Common myeloid progenitor, CD34-positive (primary cell): ENCODE measurements at regions not wholly inside any gene's neighbourhood (a gene's known extent, or its start where the extent isn't known, plus 50 kb on each side); places are given as distances from the start of the nearest gene placed in this dataset.

Experiments
- CTCF ChIA-PET: fragments of 350-600 bp; sonication (Branson Sonifier 250); formaldehyde crosslinking; loops from one replicate; lab custom pipeline; 2021; ENCODE audit warnings: antibody characterized with exemption; lab: Charles Lee
- POLR2A ChIA-PET: fragments of 350-600 bp; sonication (Branson Sonifier 250); formaldehyde crosslinking; loops from one replicate; lab custom pipeline; 2021; ENCODE audit warnings: antibody characterized with exemption; lab: Charles Lee
- DNase-seq, 3 donors: peaks; one replicate each; pipeline versions ENCODE4 v3.0.0 to v3.0.0-alpha.2; 2013
- H3K27ac ChIP-seq, 2 experiments: 1 replicate in 1 of 2; 2 replicates in 1 of 2; pipeline ENCODE4 v1.7.0; 2013; ENCODE audit warnings: inconsistent platforms in 2 of 2, low read length in 2 of 2, mild to moderate bottlenecking in 2 of 2, low read depth in 1 of 2, moderate library complexity in 1 of 2; ENCODE audit not compliant: severe bottlenecking in 2 of 2, insufficient read depth in 1 of 2, poor library complexity in 1 of 2
- H3K27me3 ChIP-seq, 5 experiments: replicated peaks in 2 of 5; 1 replicate in 3 of 5; 2 replicates in 2 of 5; pipeline versions ENCODE4 v1.6.1 to v1.7.0; 2013; ENCODE audit warnings: low read length in 4 of 5, mild to moderate bottlenecking in 2 of 5, moderate library complexity in 2 of 5, inconsistent platforms in 1 of 5; ENCODE audit not compliant: insufficient read depth in 5 of 5, control insufficient read depth in 4 of 5
- H3K36me3 ChIP-seq, 4 experiments: 1 replicate in 2 of 4; 2 replicates in 2 of 4; pipeline versions ENCODE4 v1.6.1 to v1.7.0; 2013; ENCODE audit warnings: low read length in 3 of 4, control low read depth in 1 of 4, mild to moderate bottlenecking in 1 of 4; ENCODE audit not compliant: control insufficient read depth in 4 of 4, insufficient read depth in 4 of 4
- H3K4me1 ChIP-seq, 4 experiments: 1 replicate in 3 of 4; 2 replicates in 1 of 4; pipeline versions ENCODE4 v1.6.1 to v1.7.1; 2013; ENCODE audit warnings: low read length in 3 of 4, mild to moderate bottlenecking in 3 of 4, control low read depth in 1 of 4, inconsistent platforms in 1 of 4, moderate library complexity in 1 of 4; ENCODE audit not compliant: control insufficient read depth in 4 of 4, insufficient read depth in 4 of 4; ENCODE audit errors: control extremely low read depth in 1 of 4
- H3K4me3 ChIP-seq, 7 experiments: 1 replicate in 4 of 7; 2 replicates in 3 of 7; pipeline versions ENCODE4 v1.5.1 to v1.7.0; 2013; ENCODE audit warnings: mild to moderate bottlenecking in 7 of 7, low read length in 6 of 7, moderate library complexity in 6 of 7, inconsistent platforms in 2 of 7, low read depth in 2 of 7, control low read depth in 1 of 7; ENCODE audit not compliant: insufficient read depth in 4 of 7, control insufficient read depth in 1 of 7; ENCODE audit errors: extremely low read depth in 1 of 7
- H3K9me3 ChIP-seq, 5 experiments: 1 replicate in 4 of 5; 2 replicates in 1 of 5; pipeline versions ENCODE4 v1.6.1 to v1.7.1; 2013; ENCODE audit warnings: low read length in 4 of 5, mild to moderate bottlenecking in 2 of 5, inconsistent platforms in 1 of 5, low read depth in 1 of 5, moderate library complexity in 1 of 5; ENCODE audit not compliant: control insufficient read depth in 4 of 5, insufficient read depth in 2 of 5; ENCODE audit errors: control extremely low read depth in 1 of 5
- WGBS: methylation state at CpG from one replicate; pipeline ENCODE4 v1.1.5; 2013; ENCODE audit not compliant: insufficient coverage; 5-methylcytosine and 5-hydroxymethylcytosine counted together

- Histone ChIP-seq H3K27me3 (peaks cover 0 to 6% (median 0%) of the 10 kb centered on the region in 5 experiments), H3K4me1 (no peaks in the 10 kb centered on the region), H3K9me3 (peaks cover 0 to 2% (median 0%) of the 10 kb centered on the region in 5 experiments), H3K36me3 (no peaks in the 10 kb centered on the region), H3K27ac (no peak overlapping the region), H3K4me3 (no peak overlapping the region)
- CTCF ChIA-PET = interaction anchor here (0.7 to 1.1 kb wide), 2 partner anchors 8 to 9 kb away, joined by 3 read pairs; no protein-coding TSS in a partner anchor
- DNase-seq = no peak
- WGBS = no CpG with 5 or more reads among the region's 2 CpGs
- POLR2A ChIA-PET = no interaction called here
These were observed 119.5 kb downstream of the RPL22L1 start for GRCh38 chr3:170750478-170750830.

GRCh38 chr3:170749765-170750477 lies 120.1 kb downstream of the RPL22L1 start:
- H3K27ac ChIP-seq = no peak overlapping the region
- no peak overlapping the region for H3K4me3 ChIP-seq
- POLR2A ChIA-PET = no interaction called here
- peaks cover 0 to 6% (median 0%) of the 10 kb centered on the region in 5 experiments for H3K27me3 ChIP-seq
- CTCF ChIA-PET = interaction anchor here (0.7 kb wide), 1 partner anchor 10 kb away, joined by 3 read pairs; no protein-coding TSS in a partner anchor
- no peaks in the 10 kb centered on the region for H3K36me3 ChIP-seq
- peaks cover 0 to 2% (median 0%) of the 10 kb centered on the region in 5 experiments for H3K9me3 ChIP-seq
- no peaks in the 10 kb centered on the region for H3K4me1 ChIP-seq
- DNase-seq = no peak

- H3K27ac ChIP-seq = no peak overlapping the region
- 100% methylated on average over 1 of the region's 1 CpG for WGBS
- no peaks in the 10 kb centered on the region for H3K4me1 ChIP-seq
- ChIA-PET POLR2A (no interaction called here), CTCF (no interaction called here)
- H3K4me3 ChIP-seq = no peak overlapping the region
- DNase-seq = no peak
- H3K36me3 ChIP-seq = no peaks in the 10 kb centered on the region
- peaks cover 0 to 2% (median 0%) of the 10 kb centered on the region in 5 experiments for H3K9me3 ChIP-seq
- peaks cover 0 to 6% (median 0%) of the 10 kb centered on the region in 5 experiments for H3K27me3 ChIP-seq
These were observed 120.8 kb downstream of the RPL22L1 start for GRCh38 chr3:170749185-170749584.

- H3K4me1 ChIP-seq = no peaks in the 10 kb centered on the region
- ChIA-PET POLR2A (no interaction called here), CTCF (no interaction called here)
- peaks cover 0 to 4% (median 0%) of the 10 kb centered on the region in 5 experiments for H3K27me3 ChIP-seq
- WGBS = 95% methylated on average over 2 of the region's 3 CpGs
- no peak overlapping the region for H3K27ac ChIP-seq
- no peak for DNase-seq
- peaks cover 0 to 2% (median 0%) of the 10 kb centered on the region in 5 experiments for H3K9me3 ChIP-seq
- no peaks in the 10 kb centered on the region for H3K36me3 ChIP-seq
- H3K4me3 ChIP-seq = no peak overlapping the region
These were observed 123.6 kb downstream of the RPL22L1 start for GRCh38 chr3:170746175-170746942.

GRCh38 chr3:170745211-170745718 lies 124.7 kb downstream of the RPL22L1 start:
- peaks cover 0 to 2% (median 0%) of the 10 kb centered on the region in 5 experiments for H3K27me3 ChIP-seq
- H3K9me3 ChIP-seq = peaks cover 0 to 2% (median 0%) of the 10 kb centered on the region in 5 experiments
- H3K27ac ChIP-seq = no peak overlapping the region
- H3K4me3 ChIP-seq = no peak overlapping the region
- POLR2A ChIA-PET = no interaction called here
- H3K4me1 ChIP-seq = no peaks in the 10 kb centered on the region
- DNase-seq = no peak
- CTCF ChIA-PET = no interaction called here
- no peaks in the 10 kb centered on the region for H3K36me3 ChIP-seq

GRCh38 chr3:170741756-170742529 lies 128.1 kb downstream of the RPL22L1 start:
- Histone ChIP-seq H3K4me1 (no peaks in the 10 kb centered on the region), H3K4me3 (no peak overlapping the region), H3K27ac (no peak overlapping the region), H3K27me3 (peaks cover 0 to 5% (median 0%) of the 10 kb centered on the region in 5 experiments), H3K36me3 (no peaks in the 10 kb centered on the region), H3K9me3 (peaks cover 0 to 2% (median 0%) of the 10 kb centered on the region in 5 experiments)
- DNase-seq = no peak
- ChIA-PET POLR2A (no interaction called here), CTCF (interaction anchor here (1.2 kb wide), 1 partner anchor 9 kb away, joined by 3 read pairs; no protein-coding TSS in a partner anchor)
- 100% methylated on average over 1 of the region's 2 CpGs for WGBS
